ENCODE measurements at regions not wholly inside any gene's neighbourhood (a gene's known extent, or its start where the extent isn't known, plus 50 kb on each side); places are given as distances from the start of the nearest gene placed in this dataset.

GRCh38 chr10:3400348-3400747 lies 227.8 kb upstream of the PITRM1 start:
- TF ChIP-seq CTCF (conservative IDR thresholded peaks at IDR 0.05; ENCODE audit: low read depth, low read length) (no peak), EZH2 (IDR thresholded peaks at IDR 0.05; ENCODE audit: borderline replicate concordance, low read depth, low read length, poor library complexity, severe bottlenecking) (no peak)

Data from A673 (cell line).